Sigmoid colon (tissue), 4 donors: ENCODE measurements at regions not wholly inside any gene's neighbourhood (a gene's known extent, or its start where the extent isn't known, plus 50 kb on each side); places are given as distances from the start of the nearest gene placed in this dataset.

Experiments
- CTCF ChIP-seq, 4 experiments: fragments of 450-650 bp in 3 of 4; fragments of 200-600 bp in 1 of 4; IDR thresholded peaks; one replicate each; pipeline ENCODE4 v1.5.1; 2016 to 2019; ENCODE audit warnings: antibody characterized with exemption in 4 of 4, mild to moderate bottlenecking in 3 of 4, moderate library complexity in 2 of 4
- POLR2A ChIP-seq, 2 donors: fragments of 450-650 bp; IDR thresholded peaks; one replicate each; pipeline ENCODE4 v1.6.1; 2016; ENCODE audit warnings: antibody characterized with exemption in 2 of 2, mild to moderate bottlenecking in 2 of 2, moderate library complexity in 2 of 2
- POLR2AphosphoS5 ChIP-seq, 4 donors: sonication (generic); formaldehyde crosslinking; IDR thresholded peaks; one replicate each; pipeline ENCODE4 v1.6.1; 2017; ENCODE audit warnings: antibody characterized with exemption in 4 of 4

GRCh38 chr2:122221665-122222064 is 466.2 kb downstream of the TSN start:
- TF ChIP-seq CTCF (IDR thresholded peaks at IDR 0.05) (no peak), POLR2A (IDR thresholded peaks at IDR 0.05) (no peak), POLR2AphosphoS5 (IDR thresholded peaks at IDR 0.05) (no peak)
